GM18909 (cell line): ENCODE measurements at regions not wholly inside any gene's neighbourhood (a gene's known extent, or its start where the extent isn't known, plus 50 kb on each side); places are given as distances from the start of the nearest gene placed in this dataset.

Experiments
- ATAC-seq: cut with Tn5 transposase; IDR thresholded peaks from one replicate; pipeline ENCODE4 v1.9.1; 2021; ENCODE audit warnings: mild to moderate bottlenecking; ENCODE audit not compliant: unreplicated experiment, poor library complexity

DNA sequence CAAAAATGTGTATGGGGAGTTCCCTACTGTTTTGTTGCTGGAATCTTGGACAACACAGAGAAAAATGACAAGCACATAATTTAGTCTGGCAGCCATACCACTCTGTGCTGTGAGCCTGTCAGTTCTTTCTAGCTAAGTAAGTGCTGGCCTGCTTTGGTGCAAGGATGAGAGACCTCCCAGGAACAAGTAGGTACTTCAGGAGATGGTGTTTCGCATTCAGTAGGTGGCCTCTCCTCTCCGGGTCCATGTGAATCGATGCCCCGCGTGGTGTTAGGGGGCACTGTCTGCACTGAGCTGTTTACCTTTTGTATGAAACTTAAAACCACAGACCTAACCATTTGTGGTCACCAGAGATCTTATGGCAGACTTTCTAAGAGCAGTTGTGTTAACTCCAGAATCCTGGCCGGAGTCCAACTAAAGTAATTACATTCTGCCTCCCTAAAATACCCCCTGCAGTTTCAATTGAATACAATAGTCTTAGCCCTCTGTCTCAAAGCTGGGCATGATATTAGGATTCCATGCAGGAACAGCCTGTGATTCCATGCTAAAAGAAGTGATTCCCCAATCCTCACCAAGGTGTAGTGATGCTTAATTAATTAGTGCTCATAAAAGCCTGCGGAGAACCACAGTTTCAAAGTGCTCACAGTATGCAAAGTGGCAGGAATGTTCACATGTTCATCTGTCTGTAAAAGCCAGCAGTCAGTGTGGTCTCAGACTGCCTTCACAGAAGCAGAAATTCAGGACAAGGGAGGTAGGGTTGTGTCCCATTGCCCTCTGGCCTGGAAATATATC is 64.2 kb downstream of the LLPH start:
- ATAC-seq, result peak; percentile 89

DNA sequence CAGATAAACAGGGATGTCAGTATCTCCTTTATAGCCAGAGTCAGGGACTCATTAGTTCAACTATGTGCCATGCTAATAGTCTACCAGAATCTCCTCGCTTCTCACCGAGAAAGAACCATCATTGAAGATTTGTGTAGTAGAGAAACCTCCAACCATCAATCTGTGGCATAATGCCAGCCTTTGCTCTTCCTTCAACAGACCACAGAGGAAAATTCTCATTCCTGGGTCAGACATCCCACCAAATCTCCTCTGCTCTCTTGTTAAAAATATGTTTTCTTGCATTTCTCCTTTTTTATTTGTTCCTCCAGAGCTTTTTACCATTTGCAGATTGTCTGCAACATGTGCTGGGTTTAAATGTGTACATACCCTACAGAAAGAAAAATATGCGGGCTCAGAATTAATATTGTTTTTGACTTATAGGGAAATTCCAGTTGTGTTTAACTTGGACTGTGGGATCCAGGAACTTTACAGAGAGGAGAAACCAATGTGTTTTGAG is 64.9 kb downstream of the LLPH start:
- ATAC-seq, result no peak

DNA sequence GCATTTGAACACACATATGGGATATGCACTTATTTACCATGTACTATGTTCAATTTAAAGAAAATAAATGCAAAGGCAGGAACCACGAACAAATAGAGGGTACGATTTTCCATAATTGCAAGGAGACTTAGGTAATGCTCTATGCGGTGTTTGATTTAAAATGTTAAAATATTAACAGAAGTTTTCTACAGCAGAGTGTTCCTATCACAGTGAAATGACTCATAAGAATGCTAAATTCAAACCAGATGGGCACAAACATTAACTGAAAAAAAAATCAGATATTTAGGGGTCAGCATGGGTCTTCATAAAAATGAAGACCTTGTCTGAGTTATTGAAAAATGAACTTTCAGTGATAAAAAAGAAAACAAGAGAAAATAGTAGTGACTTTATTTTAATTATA is 65.4 kb downstream of the LLPH start:
- no peak for ATAC-seq

DNA sequence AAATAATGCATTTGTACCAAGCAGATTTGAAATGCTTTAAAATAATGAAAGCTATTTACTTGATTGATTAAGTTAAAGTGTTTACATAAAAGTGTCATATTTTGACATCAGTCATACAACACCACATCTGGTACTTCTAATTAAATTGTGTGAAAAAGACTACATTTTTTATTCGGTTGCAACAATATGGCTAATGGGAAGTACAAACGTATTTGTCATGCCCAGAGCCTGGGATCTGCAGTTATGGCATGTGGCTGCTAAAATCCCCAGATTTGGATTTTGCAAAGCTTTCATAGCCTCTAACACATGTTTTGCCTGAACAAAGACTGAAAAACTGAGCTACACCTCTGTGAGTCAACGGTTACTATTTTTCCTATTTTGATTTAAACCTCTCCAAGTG is 66.6 kb downstream of the LLPH start:
- no peak for ATAC-seq

DNA sequence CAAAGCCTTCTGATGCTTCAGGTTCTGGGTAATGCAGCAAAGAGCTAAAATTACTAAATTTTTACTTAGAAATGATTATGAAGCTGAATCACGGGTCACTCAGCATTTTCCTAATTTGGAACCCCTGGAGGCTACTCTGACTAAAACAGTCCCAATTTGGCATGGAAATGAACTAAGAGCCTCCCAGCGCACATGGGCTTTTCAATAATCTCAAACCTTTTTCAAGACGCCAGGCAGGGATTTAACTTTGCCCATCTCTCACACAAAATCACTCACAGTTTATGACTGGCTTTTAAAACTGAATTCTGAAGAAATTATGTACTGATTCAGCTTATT is 68.3 kb downstream of the LLPH start:
- ATAC-seq, result no peak

DNA sequence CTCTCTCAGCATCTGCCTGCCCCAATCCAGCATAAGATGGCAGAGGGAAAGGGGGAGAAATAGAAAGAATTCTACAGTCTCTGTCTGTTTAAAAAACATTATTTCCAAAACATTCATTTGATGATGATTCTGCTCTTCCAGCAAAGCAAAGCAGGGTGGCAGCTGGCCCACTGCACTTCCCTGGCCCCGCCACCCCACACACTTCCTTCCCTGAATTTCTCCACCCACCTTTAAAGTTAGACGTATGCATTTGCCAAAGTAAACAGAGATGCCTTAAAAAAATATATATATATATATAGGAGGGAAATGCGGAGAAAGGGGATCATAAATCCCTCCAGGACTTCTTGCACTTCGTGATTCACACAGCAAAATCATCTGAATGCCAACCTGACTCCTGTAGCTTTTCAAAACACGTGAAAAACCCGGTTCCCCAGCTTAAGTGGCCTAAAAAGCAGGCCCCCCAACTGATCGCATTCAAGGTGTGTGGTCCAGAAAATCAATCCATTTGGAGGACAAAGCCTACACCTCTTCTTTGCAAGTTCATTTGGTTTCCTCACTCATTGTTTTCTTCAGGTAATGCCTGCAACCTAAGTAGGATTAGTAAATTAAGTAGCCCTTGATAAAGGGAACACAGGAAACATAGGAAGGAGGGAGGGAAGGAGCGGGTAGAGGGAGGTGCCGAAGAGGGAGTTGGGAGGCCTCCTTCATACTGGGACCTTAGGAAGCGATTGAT is 68.8 kb downstream of the LLPH start:
- no peak for ATAC-seq

DNA sequence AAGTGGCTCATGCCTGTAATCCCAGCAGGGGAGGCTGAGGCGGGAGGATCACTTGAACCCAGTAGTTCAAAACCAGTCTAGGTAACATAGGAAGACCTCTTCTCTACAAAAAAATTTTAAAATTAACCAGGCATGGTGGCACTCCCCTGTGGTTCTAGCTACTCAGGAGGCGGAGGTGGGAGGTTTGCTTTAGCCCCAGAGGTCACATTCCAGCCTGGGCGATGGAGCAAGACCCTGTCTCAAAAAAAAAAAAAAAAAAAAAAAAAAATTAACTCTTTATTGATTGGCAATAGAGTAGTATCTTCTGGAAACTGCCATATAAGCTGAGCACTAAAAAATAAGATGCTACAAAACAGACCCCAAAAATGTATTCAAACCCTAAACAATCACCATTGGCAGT is 69.5 kb downstream of the LLPH start:
- ATAC-seq, result no peak

DNA sequence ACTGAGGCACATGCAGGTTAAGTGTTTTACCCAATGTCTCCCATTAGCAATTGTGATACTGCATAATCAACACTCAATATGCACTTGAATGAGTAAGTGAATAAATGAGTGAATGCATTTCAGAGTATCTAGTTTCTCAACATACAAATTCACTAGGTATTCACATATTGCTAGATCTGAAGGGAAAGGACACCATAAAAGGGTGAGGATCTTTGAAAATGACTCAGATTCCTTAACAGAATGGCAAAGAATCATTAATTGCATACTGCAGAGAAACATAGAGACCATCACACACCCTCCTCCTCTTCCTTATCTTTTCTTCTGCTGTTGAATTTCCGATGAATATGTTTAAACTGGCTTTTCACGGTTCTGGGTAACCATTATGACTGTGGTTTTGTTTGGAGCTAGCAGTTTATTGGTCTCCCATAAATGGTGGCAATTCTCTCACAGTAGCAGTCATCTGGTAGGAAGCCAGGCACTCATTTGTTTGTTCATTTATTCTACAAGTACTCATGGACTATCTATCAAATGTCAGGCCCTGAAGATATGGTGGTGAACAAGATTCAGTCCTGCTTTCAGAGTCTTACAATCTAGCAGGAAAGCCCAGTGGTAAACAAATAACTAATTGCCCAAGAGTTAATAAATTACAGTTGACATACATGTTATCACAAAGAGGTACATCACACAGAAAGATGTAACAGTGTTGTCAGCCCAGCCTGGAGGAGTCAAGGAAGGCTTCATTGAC is 70.2 kb downstream of the LLPH start:
- no peak for ATAC-seq

DNA sequence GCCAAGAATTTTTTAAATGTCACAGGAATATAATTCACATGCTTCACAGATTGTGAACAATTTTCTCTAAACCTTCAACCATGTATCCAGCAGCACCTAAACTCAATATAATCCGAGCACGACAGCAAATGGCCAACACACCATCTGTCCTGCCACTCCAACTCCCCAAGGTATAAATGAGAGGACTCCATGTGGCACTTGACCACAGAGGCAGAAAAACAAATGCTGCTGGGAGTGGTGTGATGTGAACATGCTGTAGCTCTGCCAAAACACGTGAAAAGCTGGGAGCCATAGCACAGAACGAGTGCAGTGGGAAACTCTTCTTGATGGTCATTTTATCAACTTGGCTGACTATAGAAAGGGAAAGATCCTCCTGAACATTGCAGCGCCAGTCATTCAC is 70.9 kb downstream of the LLPH start:
- ATAC-seq, result no peak

DNA sequence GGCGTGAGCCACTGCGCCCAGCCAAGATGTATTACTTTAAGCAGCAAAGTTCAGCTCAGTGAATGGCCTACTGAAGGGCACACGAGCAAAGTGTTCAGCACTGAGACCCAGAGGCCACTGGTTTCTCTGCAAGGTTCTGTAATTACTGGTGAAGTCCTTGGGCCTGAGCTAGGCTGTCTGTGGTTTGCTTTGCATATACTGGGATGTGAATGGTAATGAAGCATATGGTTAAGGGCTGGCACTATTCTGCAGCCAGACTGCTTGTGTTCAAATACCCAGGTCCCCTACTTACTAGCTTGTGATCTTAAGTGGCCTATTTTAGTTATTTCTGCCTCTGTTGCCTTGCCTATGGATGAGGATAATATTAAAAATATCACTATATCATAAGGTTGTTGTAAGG is 72.0 kb downstream of the LLPH start:
- ATAC-seq, result no peak

DNA sequence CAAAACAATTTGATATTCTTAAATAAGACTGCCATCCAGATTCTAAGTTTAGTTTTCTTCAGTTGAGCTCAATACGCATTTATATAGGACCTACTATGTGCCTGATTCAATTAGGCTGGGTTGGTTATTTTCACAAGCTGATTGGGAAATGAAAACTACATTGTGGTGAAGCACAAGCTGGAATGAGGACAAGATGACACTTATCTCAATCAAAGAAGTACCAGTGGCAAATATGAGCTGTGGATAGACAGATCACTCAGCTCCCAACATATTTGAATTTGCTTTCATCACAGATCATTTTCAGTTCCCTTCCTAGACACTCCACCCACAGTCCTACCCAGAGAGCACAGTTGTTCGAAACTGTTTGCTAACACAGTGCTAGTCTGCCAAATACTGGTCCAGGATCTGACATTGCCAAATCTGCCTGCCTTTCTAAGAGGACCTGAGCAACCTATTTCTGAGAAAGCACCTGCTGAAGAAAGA is 74.7 kb downstream of the LLPH start:
- ATAC-seq, result peak; percentile 74

DNA sequence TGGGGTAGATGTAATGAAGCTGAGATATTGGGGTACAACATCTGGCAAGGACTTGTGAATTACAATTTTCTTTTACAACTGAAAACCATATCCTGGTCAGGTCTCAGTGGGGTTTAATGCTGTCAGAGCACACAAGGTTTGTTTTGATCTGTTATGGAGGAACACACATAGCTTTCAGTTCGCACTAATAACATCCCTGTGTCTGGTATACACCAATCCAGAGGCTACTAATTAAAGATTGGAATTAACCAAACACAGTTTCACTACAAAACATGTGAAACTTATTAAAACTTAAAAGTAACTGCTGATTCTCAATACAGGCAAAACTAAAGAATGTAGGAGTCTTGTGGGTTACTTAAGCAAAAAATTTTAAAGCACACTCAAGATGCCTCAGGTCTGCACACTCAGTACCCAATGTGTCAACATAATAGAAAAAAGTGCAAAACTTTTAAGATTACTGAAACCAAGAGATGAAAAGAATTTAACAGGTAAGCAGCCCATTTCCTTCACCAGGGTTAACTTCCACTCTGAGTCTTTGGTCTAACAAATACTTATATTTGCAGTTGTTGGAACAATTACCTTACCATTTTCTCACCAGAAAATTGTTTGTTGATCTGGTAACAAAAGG is 77.4 kb downstream of the LLPH start:
- ATAC-seq, result no peak

DNA sequence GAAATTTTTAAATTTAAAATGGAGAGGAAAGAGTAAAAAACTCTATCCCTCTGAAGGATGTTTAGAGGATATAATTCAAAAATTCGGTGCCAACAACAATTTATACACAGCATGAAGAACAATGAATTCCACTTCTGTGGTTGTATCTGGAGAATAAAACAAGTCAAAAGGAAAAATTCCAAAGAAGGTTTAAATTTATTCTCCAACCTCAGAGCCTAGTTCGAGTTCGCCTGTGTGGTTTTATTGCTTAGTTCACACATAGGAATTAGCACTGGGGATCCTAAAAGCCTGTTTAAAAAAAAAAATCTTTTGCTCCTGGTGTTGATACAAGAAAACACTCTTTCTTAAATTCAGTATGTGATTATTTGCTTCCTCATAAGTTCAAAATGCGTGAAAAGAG is 79.2 kb downstream of the LLPH start:
- ATAC-seq, result no peak

DNA sequence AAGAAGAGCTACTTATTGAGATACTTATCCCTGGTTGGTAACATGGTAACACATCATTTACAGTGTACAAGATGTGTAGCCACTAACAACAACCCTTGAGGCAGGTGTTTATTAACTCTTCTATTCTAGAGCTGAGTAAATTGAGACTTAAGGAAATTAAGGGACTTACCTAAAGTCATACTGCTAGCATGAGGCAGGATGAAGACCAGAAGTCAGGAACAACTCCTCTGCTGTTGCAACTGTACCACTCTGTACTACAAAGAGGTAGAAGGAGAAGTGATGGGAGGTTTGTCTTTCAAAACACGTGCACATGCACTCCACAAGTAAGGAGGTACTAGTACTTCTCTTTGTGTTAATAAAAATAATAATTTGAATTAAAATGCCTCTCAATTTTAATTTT is 79.9 kb downstream of the LLPH start:
- ATAC-seq, result peak; percentile 47

DNA sequence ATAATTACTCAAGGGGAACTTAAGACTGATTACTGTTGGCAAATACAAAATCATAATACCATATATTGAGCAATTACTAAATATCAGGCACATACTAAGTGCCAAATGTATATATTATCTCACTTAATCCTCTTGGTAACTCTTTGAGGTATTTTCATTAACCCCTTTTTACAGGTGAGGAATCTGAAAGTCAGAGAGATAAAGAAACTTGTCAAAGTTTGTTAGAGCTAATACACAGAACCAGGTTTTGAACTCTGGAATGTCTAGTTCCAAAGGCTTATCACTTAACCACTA is 80.3 kb downstream of the LLPH start:
- no peak for ATAC-seq

DNA sequence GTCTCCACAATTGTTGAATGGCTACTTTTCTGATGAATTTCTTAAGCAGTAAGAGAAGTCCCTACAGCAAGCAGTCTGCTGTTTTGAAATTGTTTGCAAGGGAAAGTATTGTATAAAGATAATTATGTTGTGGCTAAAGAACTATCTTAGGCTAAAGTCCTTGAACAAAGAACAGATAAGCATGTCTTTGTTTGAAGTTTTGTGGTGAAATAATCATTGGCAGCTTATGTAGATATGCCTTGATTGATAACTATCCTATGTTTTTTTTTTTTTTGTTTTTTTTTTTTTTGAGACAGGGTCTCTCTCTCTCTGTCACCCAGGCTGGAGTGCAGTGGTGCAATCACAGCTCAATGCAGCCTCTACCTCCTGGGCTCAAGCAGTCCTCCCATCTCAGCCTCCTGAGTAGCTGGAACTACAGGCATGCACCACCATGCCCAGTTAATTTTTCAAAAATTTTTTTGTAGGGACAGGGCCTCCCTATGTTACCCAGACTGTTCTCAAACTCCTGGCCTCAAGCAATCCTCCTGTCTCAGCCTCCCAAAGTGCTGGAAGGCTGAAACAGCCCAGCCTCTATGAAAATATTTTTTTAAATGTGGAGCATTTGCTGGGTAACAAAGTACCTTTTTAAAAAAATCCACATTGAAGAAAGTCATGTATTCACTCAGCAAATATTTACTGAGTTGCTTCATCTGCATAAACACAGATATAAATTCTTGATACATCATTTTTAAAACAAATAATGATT is 80.8 kb downstream of the LLPH start:
- no peak for ATAC-seq

DNA sequence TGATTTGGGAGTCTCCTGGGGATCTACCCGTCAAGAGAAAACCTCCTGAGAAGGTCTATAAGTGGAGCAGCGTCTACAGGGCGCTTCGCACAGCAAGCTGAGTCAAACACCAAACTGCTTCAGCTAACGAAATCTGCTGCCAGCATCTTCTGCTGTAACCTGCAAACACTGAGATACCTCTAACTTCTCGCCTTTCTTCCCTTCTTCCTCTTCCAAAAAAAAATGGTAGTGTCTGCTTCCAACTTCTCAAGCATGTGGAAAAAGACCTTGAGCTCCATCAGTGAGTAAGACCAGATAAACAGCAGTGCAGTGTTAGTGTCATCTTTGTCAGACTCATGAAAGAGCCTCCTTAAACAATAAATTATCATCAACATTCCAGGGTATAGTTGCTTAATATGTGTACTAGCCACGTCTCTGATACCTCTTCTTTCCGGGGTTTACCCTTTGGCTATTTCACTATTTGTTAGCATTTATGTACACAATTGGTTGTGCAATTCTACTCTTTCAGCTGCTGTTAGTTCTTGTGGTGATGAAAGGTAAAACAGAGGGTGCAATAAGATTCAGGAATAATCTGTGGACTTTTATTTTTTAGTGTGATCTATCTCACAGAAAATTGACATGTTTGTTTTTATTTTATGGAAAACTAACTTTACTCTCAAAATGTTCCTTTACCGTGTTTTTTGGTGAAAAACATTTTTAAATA is 81.6 kb downstream of the LLPH start:
- no peak for ATAC-seq

DNA sequence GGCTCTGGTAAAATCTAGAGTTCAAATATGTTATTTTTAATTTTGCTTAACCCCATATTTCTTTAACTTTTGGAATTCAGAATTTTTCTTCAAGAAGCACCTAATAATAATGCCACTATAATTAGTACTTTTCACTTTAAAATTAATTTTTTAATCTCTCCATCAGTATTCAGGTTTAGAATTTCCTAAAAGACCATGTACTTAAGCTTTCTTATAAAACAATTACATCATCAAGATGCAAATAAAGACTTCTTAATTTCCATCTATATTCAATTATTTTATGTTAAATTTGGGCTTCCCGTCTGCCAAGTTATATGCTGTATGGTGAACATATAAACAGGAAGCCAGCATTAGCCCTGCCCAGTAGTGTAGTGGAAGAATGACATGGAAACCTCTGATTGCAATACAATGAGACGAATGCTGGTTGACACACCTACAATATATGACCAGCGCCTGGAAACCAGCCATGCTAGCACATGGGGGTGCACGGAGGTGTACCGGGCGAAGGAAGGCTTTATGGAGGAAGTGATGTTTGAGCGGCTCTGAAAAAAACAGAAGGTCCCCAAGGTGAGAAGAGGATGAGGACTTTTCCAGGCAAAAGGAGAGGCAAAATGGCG is 82.2 kb downstream of the LLPH start:
- ATAC-seq, result no peak

DNA sequence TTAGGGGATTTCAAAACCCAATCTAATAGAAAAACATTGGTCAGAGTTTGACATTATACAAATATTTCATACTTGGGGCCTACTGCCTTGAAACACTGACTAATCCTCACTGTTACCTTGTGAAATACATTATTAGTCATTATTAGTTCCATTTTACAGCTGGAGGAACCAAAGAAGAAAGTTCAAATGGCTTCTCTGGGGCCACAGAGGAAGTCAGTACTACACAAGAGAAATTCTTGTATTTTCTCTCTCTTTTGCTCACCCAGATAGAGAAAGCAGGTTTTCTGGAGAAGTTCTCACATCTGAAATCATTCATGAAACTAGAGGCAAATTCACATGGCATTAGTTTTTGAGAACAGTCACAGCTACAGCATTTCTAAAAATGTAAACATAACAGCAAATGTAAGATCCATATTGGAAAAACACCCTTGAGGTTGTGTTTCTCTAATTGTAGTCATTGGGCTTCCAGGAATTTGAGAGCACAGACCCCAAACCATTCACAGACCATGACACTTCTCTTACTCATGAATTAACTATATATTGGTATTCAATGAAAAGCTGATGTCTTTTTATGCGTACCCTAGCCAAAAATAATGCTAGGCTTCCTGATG is 83.0 kb downstream of the LLPH start:
- ATAC-seq, result peak; percentile 88
